ENCODE measurements at regions not wholly inside any gene's neighbourhood (a gene's known extent, or its start where the extent isn't known, plus 50 kb on each side); places are given as distances from the start of the nearest gene placed in this dataset.

GRCh38 chr2:239826376-239826775, 198.8 kb downstream of the NDUFA10 start:
- H3K36me3 ChIP-seq (ENCODE audit: control insufficient read depth in 4 of 4, insufficient read depth in 3 of 4, low read depth in 1 of 4, low read length in 3 of 4) = no peaks in the 10 kb centered on the region
- DNase-seq (ENCODE audit: low spot score) = no peak
- H3K4me1 ChIP-seq (ENCODE audit: control insufficient read depth in 4 of 4, insufficient read depth in 4 of 4, low read length in 3 of 4) = no peaks in the 10 kb centered on the region
- no peaks in the 10 kb centered on the region for H3K27me3 ChIP-seq (ENCODE audit: control insufficient read depth in 4 of 4, insufficient read depth in 4 of 4, low read length in 3 of 4)
- 95% methylated on average over 13 of the region's 13 CpGs for WGBS
- no peaks in the 10 kb centered on the region for H3K9me3 ChIP-seq (ENCODE audit: control insufficient read depth in 4 of 4, low read length in 3 of 4)
- no peak overlapping the region for H3K27ac ChIP-seq (ENCODE audit: low read depth in 1 of 2, low read length in 2 of 2)
- no peak overlapping the region for H3K9ac ChIP-seq (ENCODE audit: low read depth in 1 of 2, low read length in 2 of 2)
- no peak overlapping the region for H3K4me3 ChIP-seq (ENCODE audit: low read depth in 1 of 3, low read length in 3 of 3)
- no peak for TF ChIP-seq FOXA1 (IDR thresholded peaks at IDR 0.05)
- no peak for TF ChIP-seq EGR1 (IDR thresholded peaks at IDR 0.05; ENCODE audit: low read depth in 2 of 2)
- no peak for TF ChIP-seq SP1 (IDR thresholded peaks at IDR 0.05)
- TF ChIP-seq HNF4A (conservative IDR thresholded peaks at IDR 0.05) = no peak
- no peak for TF ChIP-seq ATF3 (IDR thresholded peaks at IDR 0.05)
- TF ChIP-seq CTCF (IDR thresholded peaks at IDR 0.05; ENCODE audit: low read depth, low read length, missing input control) = no peak
- no peak for TF ChIP-seq TAF1 (conservative IDR thresholded peaks at IDR 0.05)
- TF ChIP-seq NR2F2 (IDR thresholded peaks at IDR 0.05) = no peak
- TF ChIP-seq YY1 (IDR thresholded peaks at IDR 0.05) = no peak
- no peak for TF ChIP-seq RAD21 (IDR thresholded peaks at IDR 0.05)
- TF ChIP-seq JUND (IDR thresholded peaks at IDR 0.05) = no peak
- no peak for TF ChIP-seq RXRA (IDR thresholded peaks at IDR 0.05)
- TF ChIP-seq, protein P1, sequence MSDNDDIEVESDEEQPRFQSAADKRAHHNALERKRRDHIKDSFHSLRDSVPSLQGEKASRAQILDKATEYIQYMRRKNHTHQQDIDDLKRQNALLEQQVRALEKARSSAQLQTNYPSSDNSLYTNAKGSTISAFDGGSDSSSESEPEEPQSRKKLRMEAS (IDR thresholded peaks at IDR 0.05) = no peak
- TF ChIP-seq FOXA2 (IDR thresholded peaks at IDR 0.05) = no peak
- TF ChIP-seq HNF4G (IDR thresholded peaks at IDR 0.05) = no peak
- no peak for TF ChIP-seq ZBTB33 (IDR thresholded peaks at IDR 0.05)
- TF ChIP-seq REST (IDR thresholded peaks at IDR 0.05) = no peak

DNA sequence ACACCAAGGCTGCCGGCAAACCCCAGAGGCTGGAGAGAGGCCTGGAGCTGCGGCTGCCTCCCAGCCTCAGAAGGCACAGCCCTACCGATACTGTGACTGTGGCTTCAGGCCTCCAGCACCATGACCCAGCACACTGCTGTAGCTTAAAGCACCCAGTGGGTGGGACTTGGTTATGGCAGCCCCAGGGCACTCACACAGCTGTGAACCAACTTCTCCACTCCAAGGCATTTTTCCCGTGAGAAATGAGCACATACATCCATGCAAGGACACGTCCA, 199.5 kb downstream of the NDUFA10 start:
- H3K4me3 ChIP-seq (ENCODE audit: low read depth in 1 of 3, low read length in 3 of 3) = no peak overlapping the region
- H3K4me1 ChIP-seq (ENCODE audit: control insufficient read depth in 4 of 4, insufficient read depth in 4 of 4, low read length in 3 of 4) = no peaks in the 10 kb centered on the region
- peak; percentile 17 for DNase-seq (ENCODE audit: low spot score)
- H3K9me3 ChIP-seq (ENCODE audit: control insufficient read depth in 4 of 4, low read length in 3 of 4) = no peaks in the 10 kb centered on the region
- H3K9ac ChIP-seq (ENCODE audit: low read depth in 1 of 2, low read length in 2 of 2) = no peak overlapping the region
- 82% methylated on average over 5 of the region's 5 CpGs for WGBS
- H3K27ac ChIP-seq (ENCODE audit: low read depth in 1 of 2, low read length in 2 of 2) = no peak overlapping the region
- H3K27me3 ChIP-seq (ENCODE audit: control insufficient read depth in 4 of 4, insufficient read depth in 4 of 4, low read length in 3 of 4) = no peaks in the 10 kb centered on the region
- H3K36me3 ChIP-seq (ENCODE audit: control insufficient read depth in 4 of 4, insufficient read depth in 3 of 4, low read depth in 1 of 4, low read length in 3 of 4) = no peaks in the 10 kb centered on the region
- TF ChIP-seq SP1 (IDR thresholded peaks at IDR 0.05) (no peak), RXRA (IDR thresholded peaks at IDR 0.05) (no peak), RAD21 (IDR thresholded peaks at IDR 0.05) (no peak), JUND (IDR thresholded peaks at IDR 0.05) (no peak), CTCF (IDR thresholded peaks at IDR 0.05; ENCODE audit: low read depth, low read length, missing input control) (no peak), TAF1 (conservative IDR thresholded peaks at IDR 0.05) (no peak), REST (IDR thresholded peaks at IDR 0.05) (no peak), YY1 (IDR thresholded peaks at IDR 0.05) (no peak), HNF4G (IDR thresholded peaks at IDR 0.05) (no peak), FOXA2 (IDR thresholded peaks at IDR 0.05) (no peak), EGR1 (IDR thresholded peaks at IDR 0.05; ENCODE audit: low read depth in 2 of 2) (no peak), ATF3 (IDR thresholded peaks at IDR 0.05) (no peak), GABPA (IDR thresholded peaks at IDR 0.05 in 1 of 2, conservative IDR thresholded peaks at IDR 0.05 in 1 of 2) (no peak), NR2F2 (IDR thresholded peaks at IDR 0.05) (no peak), FOXA1 (IDR thresholded peaks at IDR 0.05) (no peak)

All from liver (tissue), 8 donors.